HepG2 (cell line): ENCODE measurements at regions not wholly inside any gene's neighbourhood (a gene's known extent, or its start where the extent isn't known, plus 50 kb on each side); places are given as distances from the start of the nearest gene placed in this dataset.

Experiments used
- ATAC-seq: fragments of 200-7000 bp; cut with Tn5 transposase; 3 replicates; pipeline ENCODE4 v1.9.1; 2020; ENCODE audit warnings: mild to moderate bottlenecking, moderate library complexity
- BruUV-seq: library from RNA; stranded (reverse); fragments of 400-500 nt; replicated peaks from 2 replicates; lab custom pipeline; 2021; lab: Mats Ljungman, UMichigan
- CTCF ChIA-PET: fragments of 300-600 bp; formaldehyde crosslinking; extraction: SDS; loops from one replicate; lab custom pipeline; 2021; ENCODE audit warnings: low total read pairs, inconsistent platforms, low intra/inter-chr PET ratio; lab: Yijun Ruan, JAX
- POLR2A ChIA-PET: fragments of 350-600 bp; sonication (Branson Sonifier 250); formaldehyde crosslinking; loops from one replicate; lab custom pipeline; 2020; ENCODE audit warnings: antibody characterized with exemption, inconsistent platforms; lab: Yijun Ruan, JAX
- DNase-seq: peaks from one replicate; pipeline ENCODE4 v3.0.0-alpha.2; 2015; ENCODE audit warnings: low spot score
- FAIRE-seq: peaks from 3 replicates; lab custom pipeline; 2011; peaks lifted over from hg19 to GRCh38; lab: Jason Lieb, UNC
- H2AFZ ChIP-seq: one replicate; pipeline ENCODE4 v1.6.1; 2011; ENCODE audit warnings: low read length, inconsistent platforms
- H3K27ac ChIP-seq: fragments of 300-600 bp; 3 replicates; pipeline ENCODE4 v1.8.0; 2011; ENCODE audit warnings: mixed run types, mild to moderate bottlenecking, mixed read lengths, low read length, inconsistent platforms; ENCODE audit not compliant: insufficient read depth; ENCODE audit errors: extremely low read length
- H3K27me3 ChIP-seq, 2 experiments: fragments of 200-600 bp in 1 of 2; 2 replicates in 1 of 2; 3 replicates in 1 of 2; pipeline versions ENCODE4 v1.6.0 to v1.8.0; 2011; ENCODE audit warnings: low read length in 2 of 2, mild to moderate bottlenecking in 2 of 2, moderate library complexity in 2 of 2, inconsistent platforms in 1 of 2; ENCODE audit not compliant: insufficient read depth in 2 of 2, control insufficient read depth in 1 of 2
- H3K36me3 ChIP-seq, 2 experiments: fragments of 200-600 bp in 1 of 2; replicated peaks in 1 of 2; 2 replicates in 1 of 2; 3 replicates in 1 of 2; pipeline versions ENCODE4 v1.5.1 to v1.8.0; 2011; ENCODE audit warnings: low read length in 2 of 2, inconsistent platforms in 1 of 2; ENCODE audit not compliant: insufficient read depth in 2 of 2, control insufficient read depth in 1 of 2
- H3K4me1 ChIP-seq: 2 replicates; pipeline ENCODE4 v1.5.1; 2012; ENCODE audit warnings: low read length, inconsistent platforms; ENCODE audit not compliant: insufficient read depth
- H3K4me2 ChIP-seq: 2 replicates; pipeline ENCODE4 v1.6.0; 2011; ENCODE audit warnings: low read depth, low read length, inconsistent platforms
- H3K4me3 ChIP-seq, 3 experiments: fragments of 200-600 bp in 1 of 3; sonication (generic), shearing (Covaris generic) in 1 of 3; replicated peaks in 1 of 3; 2 replicates each; pipeline ENCODE4 v1.5.1; 2011 to 2016; ENCODE audit warnings: low read length in 3 of 3, inconsistent platforms in 2 of 3, low read depth in 2 of 3, mild to moderate bottlenecking in 2 of 3, control low read depth in 1 of 3, mixed read lengths in 1 of 3; ENCODE audit not compliant: insufficient read depth in 1 of 3
- H3K79me2 ChIP-seq: one replicate; pipeline ENCODE4 v1.6.1; 2011; ENCODE audit warnings: low read length, inconsistent platforms; ENCODE audit not compliant: insufficient read depth
- H3K9ac ChIP-seq: 2 replicates; pipeline ENCODE4 v1.6.0; 2011; ENCODE audit warnings: mild to moderate bottlenecking, low read depth, low read length, inconsistent platforms; ENCODE audit not compliant: insufficient read depth
- H3K9me3 ChIP-seq: 2 replicates; pipeline ENCODE4 v1.5.1; 2012; ENCODE audit warnings: mild to moderate bottlenecking, low read length
- H4K20me1 ChIP-seq: 2 replicates; pipeline ENCODE4 v1.6.0; 2011; ENCODE audit warnings: inconsistent platforms, mild to moderate bottlenecking, low read length, moderate library complexity; ENCODE audit not compliant: insufficient read depth
- MATR3 ChIP-seq: sonication (generic); formaldehyde crosslinking; IDR thresholded peaks from 2 replicates; pipeline ENCODE4 v1.4.0; 2020; ENCODE audit warnings: missing genetic modification reagents
- MTERF4 ChIP-seq: sonication (generic); formaldehyde crosslinking; IDR thresholded peaks from 2 replicates; pipeline ENCODE4 v1.8.0; 2023; ENCODE audit warnings: mild to moderate bottlenecking, missing genetic modification reagents
- MYC ChIP-seq: sonication (generic); formaldehyde crosslinking; IDR thresholded peaks from 2 replicates; pipeline ENCODE4 v1.9.0; 2021; ENCODE audit warnings: missing genetic modification reagents, borderline replicate concordance
- NFYB ChIP-seq: sonication (generic); formaldehyde crosslinking; IDR thresholded peaks from 2 replicates; pipeline ENCODE4 v1.4.0; 2020; ENCODE audit warnings: missing genetic modification reagents
- POLR2AphosphoS2 ChIP-seq: IDR thresholded peaks from 2 replicates; pipeline ENCODE4 v1.6.1; 2011; ENCODE audit warnings: low read depth, low read length, improper control_type of control experiment
- SP4 ChIP-seq: sonication (generic); formaldehyde crosslinking; IDR thresholded peaks from 2 replicates; pipeline ENCODE4 v1.8.1; 2023; ENCODE audit warnings: mild to moderate bottlenecking, missing genetic modification reagents
- SRSF4 ChIP-seq: fragments of 200-400 bp; formaldehyde crosslinking; IDR thresholded peaks from one replicate; pipeline ENCODE4 v1.6.1; 2018; ENCODE audit warnings: mild to moderate bottlenecking, low read depth, low read length, moderate library complexity; ENCODE audit not compliant: poor library complexity, severe bottlenecking
- ZNF652 ChIP-seq: IDR thresholded peaks from 2 replicates; pipeline ENCODE4 v1.6.1; 2016; ENCODE audit warnings: low read depth, borderline replicate concordance
- ZNF784 ChIP-seq: sonication (generic); formaldehyde crosslinking; IDR thresholded peaks from 2 replicates; pipeline ENCODE4 v1.5.1; 2020; ENCODE audit warnings: missing genetic modification reagents, mild to moderate bottlenecking, borderline replicate concordance
- WGBS: methylation state at CpG from one replicate; pipeline ENCODE4 v1.1.6; 2017; ENCODE audit warnings: low lambda C conversion rate; 5-methylcytosine and 5-hydroxymethylcytosine counted together
- in situ Hi-C: cut with HindIII; loops from 2 replicates; pipeline ENCODE4 v1.10.0; 2017; ENCODE audit warnings: low pct_unique_long_range_greater_than_20kb; ENCODE audit not compliant: extremely low pct_ligation_motif_present
- intact Hi-C: fragments of 100-400 bp; cut with micrococcal nuclease; formaldehyde crosslinking; loops from one replicate; pipeline ENCODE4 v1.10.0; 2022; ENCODE audit not compliant: unreplicated experiment

GRCh38 chr5:89200899-89201298, 317.9 kb upstream of the MEF2C start (continued):
- TF ChIP-seq MTERF4 (no peak), MATR3 (CRISPR knock-in tag) (no peak), ZNF652 (CRISPR knock-in tag) (no peak), POLR2AphosphoS2 (no peak), SP4 (no peak), SRSF4 (no peak), ZNF784 (CRISPR knock-in tag) (no peak)

- CTCF ChIA-PET, result no interaction called here
- ATAC-seq (no peak), DNase-seq (no peak)
- Histone ChIP-seq H3K36me3 (no peaks in the 10 kb centered on the region), H3K27ac (no peak overlapping the region)
- in situ Hi-C loops, result no loop called here
- no peak for TF ChIP-seq NFYB
- TF ChIP-seq POLR2AphosphoS2, result no peak
- TF ChIP-seq MYC, result no peak
- TF ChIP-seq, all 625 proteins: peak for 0
- peaks cover 29% of the 10 kb centered on the region for H3K9me3 ChIP-seq
- no TSS peak for BruUV-seq
- intact Hi-C loops, result no loop called here
- H3K27me3 ChIP-seq, result no peaks in the 10 kb centered on the region
- no peaks in the 10 kb centered on the region for H3K79me2 ChIP-seq
- H3K4me2 ChIP-seq, result no peak overlapping the region
- no peak overlapping the region for H3K9ac ChIP-seq
- H2AFZ ChIP-seq, result no peak overlapping the region
- no peaks in the 10 kb centered on the region for H4K20me1 ChIP-seq
- POLR2A ChIA-PET, result no interaction called here
- no peaks in the 10 kb centered on the region for H3K4me1 ChIP-seq
- no peak overlapping the region for H3K4me3 ChIP-seq
- no peak for FAIRE-seq
- WGBS, result 0% methylated on average over 2 of the region's 2 CpGs
Measured at GRCh38 chr5:89199306-89199705, 316.3 kb upstream of the MEF2C start.
